NCI-H1417 (cell line): ENCODE measurements at regions not wholly inside any gene's neighbourhood (a gene's known extent, or its start where the extent isn't known, plus 50 kb on each side); places are given as distances from the start of the nearest gene placed in this dataset.
"Not testable (repeated sequence)": the region's sequence is repeated elsewhere in the genome, so short reads cannot be mapped to it uniquely, and the experiment has no call there.

ENCODE experiments used
- DNase-seq, 3 experiments: peaks; one replicate each; lab custom pipeline; 2025; lab: John Stamatoyannopoulos, UW

DNA sequence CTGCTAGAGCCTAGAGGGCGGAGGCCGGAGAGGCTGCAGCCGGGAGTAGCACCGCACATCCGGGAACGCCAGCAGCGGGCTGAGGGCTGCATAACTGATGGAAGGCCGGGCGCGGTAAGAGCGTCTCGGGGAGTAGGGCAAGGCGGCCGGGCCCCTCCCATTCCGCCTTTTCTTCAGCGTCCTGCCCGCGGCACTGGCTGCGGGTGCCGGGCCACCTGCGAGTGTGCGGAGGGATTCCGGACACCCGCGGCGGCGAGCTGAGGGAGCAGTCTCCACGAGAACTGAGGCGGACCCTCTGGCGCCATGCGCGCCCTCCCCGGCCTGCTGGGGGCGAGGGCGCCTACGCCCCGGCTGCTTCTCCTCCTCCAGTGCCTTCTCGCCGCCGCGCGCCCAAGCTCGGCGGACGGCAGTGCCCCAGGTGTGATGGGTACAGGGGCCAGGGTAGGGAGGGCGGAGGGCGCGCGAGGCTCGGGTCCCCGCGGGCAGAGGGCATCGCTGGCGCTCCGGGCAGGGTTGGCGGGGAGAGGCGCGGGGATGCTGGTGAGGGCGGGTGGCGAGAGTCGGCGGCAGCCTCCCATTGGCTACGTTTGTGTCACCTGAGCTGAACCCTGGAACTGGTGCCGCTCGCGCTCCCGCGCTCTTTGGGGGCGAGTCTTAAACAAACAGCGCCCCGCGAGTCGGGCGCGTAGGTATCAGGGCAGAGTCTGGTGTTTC, 334.4 kb downstream of the SRGAP2C start:
- peak; percentile 58 to 97 (median 97) for DNase-seq

GRCh38 chr1:121519756-121520286, 335.0 kb downstream of the SRGAP2C start:
- not testable (repeated sequence) for DNase-seq

GRCh38 chr1:121522061-121522759, 337.4 kb downstream of the SRGAP2C start:
- peak in 2 of 3 experiments; percentile 30 to 71 for DNase-seq

DNA sequence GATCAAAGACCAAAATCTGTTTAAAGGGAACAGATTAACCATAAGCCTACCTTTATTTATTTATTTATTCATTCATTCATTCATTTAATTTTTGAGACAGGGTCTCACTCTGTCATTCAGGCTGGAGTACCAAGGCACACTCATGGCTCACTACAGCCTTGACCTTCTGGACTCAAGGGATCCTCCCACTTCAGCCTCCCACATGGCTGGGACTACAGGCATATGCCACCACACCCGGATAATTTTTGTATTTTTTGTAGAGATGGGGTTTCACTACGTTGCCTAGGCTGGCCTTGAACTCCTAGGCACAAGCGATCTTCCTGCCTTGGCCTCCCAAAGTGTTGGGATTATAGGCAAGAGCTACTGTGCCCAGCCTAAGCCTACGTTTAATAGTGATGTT, 338.3 kb downstream of the SRGAP2C start:
- DNase-seq: not testable (repeated sequence)

DNA sequence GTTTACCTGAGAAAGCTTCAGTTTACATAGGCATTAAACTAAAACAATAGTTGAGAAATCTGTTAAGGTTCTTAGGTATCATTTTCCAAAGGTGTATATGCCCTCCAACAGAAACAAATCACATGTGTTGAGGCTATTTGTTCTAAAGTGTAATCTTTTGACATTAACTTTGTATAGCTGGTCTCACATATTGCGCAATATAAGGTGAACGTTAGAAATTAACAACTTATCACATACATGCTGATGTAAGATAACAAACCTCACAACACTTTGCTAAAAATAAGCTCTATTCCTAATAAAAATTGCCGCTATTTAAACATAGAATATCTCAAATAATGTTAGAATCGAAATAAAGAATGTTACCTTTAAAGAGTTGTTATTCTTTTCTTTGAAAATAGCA, 340.6 kb downstream of the SRGAP2C start:
- no peak for DNase-seq

GRCh38 chr1:121528958-121529357, 344.2 kb downstream of the SRGAP2C start:
- DNase-seq: not testable (repeated sequence)

DNA sequence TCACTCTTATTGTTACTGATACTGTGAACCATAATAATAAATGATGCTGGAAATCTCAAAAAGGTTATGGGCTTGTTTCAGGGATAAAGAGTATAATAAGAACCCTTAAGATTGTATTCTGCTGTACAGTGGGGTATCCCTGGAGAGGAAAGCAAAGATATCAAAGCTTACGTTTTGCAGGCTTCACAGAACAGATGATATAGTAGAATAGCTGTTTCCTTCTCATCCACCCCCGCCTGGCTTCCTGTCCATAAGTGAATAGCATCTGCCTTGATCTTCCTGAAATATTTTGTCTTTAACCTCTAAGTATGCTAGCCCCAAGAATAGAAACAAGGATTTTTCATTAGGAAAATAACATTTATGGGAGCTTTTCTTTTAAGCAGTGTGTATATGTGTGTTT, 345.3 kb downstream of the SRGAP2C start:
- not testable (repeated sequence) for DNase-seq

DNA sequence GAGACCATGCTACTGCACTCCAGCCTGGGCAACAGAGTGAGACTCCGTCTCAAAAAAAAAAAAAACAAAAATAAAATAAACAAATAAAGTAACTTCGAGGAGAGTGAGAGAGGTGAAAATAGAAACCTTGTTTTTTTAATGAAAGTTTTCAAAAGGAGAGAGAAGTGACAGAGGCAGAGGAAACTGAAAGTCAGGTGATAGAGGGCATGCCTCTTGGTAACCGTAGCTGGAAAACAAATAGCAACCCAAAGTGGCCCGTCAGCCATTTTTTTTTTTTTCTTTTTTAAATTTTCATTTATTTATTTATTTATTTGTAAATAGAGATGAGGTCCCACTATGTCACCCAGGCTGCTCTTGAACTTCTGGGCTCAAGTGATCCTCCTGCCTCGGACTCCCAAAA, 347.0 kb downstream of the SRGAP2C start:
- not testable (repeated sequence) for DNase-seq

- DNase-seq: not testable (repeated sequence)
These were observed 353.4 kb downstream of the SRGAP2C start for GRCh38 chr1:121538148-121538547.

GRCh38 chr1:121538943-121539575, 354.3 kb downstream of the SRGAP2C start:
- DNase-seq: no peak

DNA sequence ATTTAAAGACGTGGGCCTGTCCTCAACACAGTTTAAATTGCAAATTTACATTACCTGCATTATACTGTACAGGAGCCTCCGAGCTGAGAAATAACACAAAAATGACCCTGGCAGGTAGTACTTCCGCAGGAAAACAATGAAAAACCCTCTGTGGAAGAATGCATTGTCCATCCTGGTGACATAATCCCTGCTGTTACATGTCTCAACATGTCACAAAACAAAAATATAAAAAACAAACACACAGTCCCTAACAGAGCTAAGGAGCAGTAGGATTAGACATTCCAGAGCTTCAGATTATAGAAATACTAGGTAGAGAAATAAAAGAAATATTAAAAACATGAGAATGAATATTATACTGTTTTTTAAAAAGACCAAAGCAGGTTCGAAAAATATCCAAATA, 359.2 kb downstream of the SRGAP2C start:
- not testable (repeated sequence) for DNase-seq

- DNase-seq: no peak
These were observed 359.7 kb downstream of the SRGAP2C start for GRCh38 chr1:121544500-121544899.

GRCh38 chr1:121545899-121546298, 361.1 kb downstream of the SRGAP2C start:
- DNase-seq: not testable (repeated sequence)

GRCh38 chr1:121546830-121547591, 362.2 kb downstream of the SRGAP2C start:
- DNase-seq: no peak

GRCh38 chr1:121547726-121548125, 363.0 kb downstream of the SRGAP2C start:
- DNase-seq: not testable (repeated sequence)

GRCh38 chr1:121550817-121551216, 366.0 kb downstream of the SRGAP2C start:
- not testable (repeated sequence) for DNase-seq

DNA sequence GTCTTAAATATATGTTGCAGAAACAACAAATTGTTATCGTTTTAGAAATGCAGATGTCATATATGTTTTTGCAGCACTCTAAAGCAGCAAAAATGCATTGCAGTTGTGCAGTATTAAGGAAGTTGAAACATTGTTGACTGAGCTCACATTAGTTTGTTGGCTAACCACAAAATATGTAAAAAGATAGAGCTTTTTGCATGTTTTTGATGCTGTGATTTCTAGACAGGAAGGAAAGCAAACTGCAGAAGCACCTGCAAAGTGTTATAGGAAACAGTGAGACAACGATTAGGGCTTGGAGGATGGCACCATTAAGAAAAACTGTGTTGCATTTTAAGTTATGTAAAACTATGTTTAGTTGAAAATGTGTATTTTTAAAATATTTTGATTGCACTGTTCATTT, 366.7 kb downstream of the SRGAP2C start:
- not testable (repeated sequence) for DNase-seq

- DNase-seq: not testable (repeated sequence)
These were observed 371.8 kb downstream of the SRGAP2C start for GRCh38 chr1:121556560-121556959.

GRCh38 chr1:121558034-121558433, 373.3 kb downstream of the SRGAP2C start:
- not testable (repeated sequence) for DNase-seq

- DNase-seq: no peak
These were observed 373.7 kb downstream of the SRGAP2C start for GRCh38 chr1:121558514-121558913.

DNA sequence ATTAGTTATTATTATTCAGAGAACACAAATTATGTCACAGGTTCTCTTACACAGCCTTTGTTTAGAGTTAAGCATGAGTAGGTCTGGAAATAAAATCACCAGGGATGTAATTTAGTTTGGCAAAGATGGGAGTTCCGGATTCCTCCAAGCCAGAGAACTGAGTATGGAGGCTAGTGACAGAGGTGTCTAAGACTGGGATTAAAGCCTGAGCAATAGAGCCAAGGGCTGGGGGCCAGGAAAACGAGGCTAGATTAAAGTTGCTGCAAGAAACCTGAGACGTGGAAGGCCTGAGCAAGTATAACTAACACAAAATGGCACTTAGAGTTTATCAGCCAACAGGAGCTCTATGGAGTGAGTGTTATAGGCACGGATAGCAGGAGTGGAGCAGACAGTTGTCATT, 381.6 kb downstream of the SRGAP2C start:
- DNase-seq: no peak

GRCh38 chr1:121569428-121569827, 384.7 kb downstream of the SRGAP2C start:
- DNase-seq: peak in 1 of 3 experiments; percentile 14
